OCI-LY1 (cell line): ENCODE measurements at regions not wholly inside any gene's neighbourhood (a gene's known extent, or its start where the extent isn't known, plus 50 kb on each side); places are given as distances from the start of the nearest gene placed in this dataset.

Experiments
- H2AFZ ChIP-seq: fragments of 200-600 bp; sonication (generic), shearing (Covaris generic); 2 replicates; pipeline ENCODE4 v1.6.0; 2014; ENCODE audit warnings: antibody characterized with exemption, mild to moderate bottlenecking, low read length
- H3F3A ChIP-seq: fragments of 200-600 bp; sonication (generic), shearing (Covaris generic); 2 replicates; pipeline ENCODE4 v1.6.0; 2014; ENCODE audit warnings: mild to moderate bottlenecking, antibody characterized with exemption, low read length, moderate library complexity; ENCODE audit not compliant: insufficient read depth
- H3K27ac ChIP-seq: fragments of 200-600 bp; sonication (generic); 2 replicates; pipeline ENCODE4 v1.5.1; 2014; ENCODE audit warnings: low read length, mixed run types, mild to moderate bottlenecking, low read depth; ENCODE audit not compliant: poor library complexity, severe bottlenecking
- H3K27me3 ChIP-seq: fragments of 200-600 bp; sonication (generic); 2 replicates; pipeline ENCODE4 v1.6.0; 2014; ENCODE audit warnings: antibody characterized with exemption, mild to moderate bottlenecking, low read length, moderate library complexity; ENCODE audit not compliant: insufficient read depth
- H3K36me3 ChIP-seq: fragments of 200-600 bp; sonication (generic); 2 replicates; pipeline ENCODE4 v1.6.1; 2014; ENCODE audit warnings: mild to moderate bottlenecking, antibody characterized with exemption, low read length, moderate library complexity, mixed read lengths; ENCODE audit not compliant: insufficient read depth
- H3K4me1 ChIP-seq: fragments of 200-600 bp; sonication (generic); 2 replicates; pipeline ENCODE4 v1.5.1; 2014; ENCODE audit warnings: mild to moderate bottlenecking, low read length, moderate library complexity; ENCODE audit not compliant: insufficient read depth, severe bottlenecking
- H3K4me2 ChIP-seq: fragments of 200-600 bp; sonication (generic), shearing (Covaris generic); 2 replicates; pipeline ENCODE4 v1.6.1; 2014; ENCODE audit warnings: low read length
- H3K4me3 ChIP-seq: fragments of 200-600 bp; sonication (generic); 2 replicates; pipeline ENCODE4 v1.5.1; 2014; ENCODE audit warnings: low read length, low read depth, mild to moderate bottlenecking, mixed read lengths; ENCODE audit not compliant: poor library complexity, severe bottlenecking
- H3K79me2 ChIP-seq: fragments of 200-600 bp; shearing (Covaris generic); 2 replicates; pipeline ENCODE4 v1.6.1; 2016; ENCODE audit warnings: mixed run types, low read length, mixed read lengths; ENCODE audit not compliant: insufficient read depth
- H3K9ac ChIP-seq: fragments of 200-600 bp; sonication (generic), shearing (Covaris generic); 2 replicates; pipeline ENCODE4 v1.6.1; 2014; ENCODE audit warnings: mild to moderate bottlenecking, low read length, mixed read lengths
- H3K9me2 ChIP-seq: fragments of 200-600 bp; sonication (generic), shearing (Covaris generic); 2 replicates; pipeline ENCODE4 v1.6.1; 2014; ENCODE audit warnings: low read depth, mild to moderate bottlenecking, low read length, mixed read lengths
- H3K9me3 ChIP-seq: fragments of 200-600 bp; shearing (Covaris generic); 2 replicates; pipeline ENCODE4 v1.6.1; 2014; ENCODE audit warnings: low read length, mixed read lengths
- H4K20me1 ChIP-seq: fragments of 200-600 bp; sonication (generic), shearing (Covaris generic); 2 replicates; pipeline ENCODE4 v1.6.0; 2016; ENCODE audit warnings: mild to moderate bottlenecking, low read length; ENCODE audit not compliant: insufficient read depth
- CTCF ChIP-seq: fragments of 200-600 bp; sonication (generic), shearing (Covaris generic); IDR thresholded peaks from 2 replicates; pipeline ENCODE4 v1.5.1; 2017; ENCODE audit warnings: mild to moderate bottlenecking, antibody characterized with exemption, low read length, moderate library complexity, mixed read lengths
- EZH2 ChIP-seq: fragments of 200-600 bp; sonication (generic), shearing (Covaris generic); IDR thresholded peaks from 2 replicates; pipeline ENCODE4 v1.8.0; 2017; ENCODE audit warnings: borderline replicate concordance, mixed run types, mild to moderate bottlenecking, antibody characterized with exemption, low read length, moderate library complexity, mixed read lengths

GRCh38 chr18:9047715-9048114 lies 54.8 kb upstream of the NDUFV2 start:
- Histone ChIP-seq H3K36me3 (no peaks in the 10 kb centered on the region), H3F3A (no peaks in the 10 kb centered on the region), H3K9me3 (peaks cover 12% of the 10 kb centered on the region), H3K4me2 (no peak overlapping the region), H3K4me1 (no peaks in the 10 kb centered on the region), H3K9me2 (no peaks in the 10 kb centered on the region), H4K20me1 (no peaks in the 10 kb centered on the region), H3K4me3 (no peak overlapping the region), H3K27ac (no peak overlapping the region), H3K79me2 (no peaks in the 10 kb centered on the region), H2AFZ (no peak overlapping the region), H3K27me3 (no peaks in the 10 kb centered on the region), H3K9ac (no peak overlapping the region)
- TF ChIP-seq EZH2, result no peak
- TF ChIP-seq CTCF, result peak; percentile 35; the same call in 1 of the 2 replicates

- Histone ChIP-seq H3F3A (no peaks in the 10 kb centered on the region), H3K4me3 (no peak overlapping the region), H2AFZ (no peak overlapping the region), H3K4me1 (no peaks in the 10 kb centered on the region), H3K9ac (no peak overlapping the region), H3K27ac (no peak overlapping the region), H3K79me2 (no peaks in the 10 kb centered on the region), H3K9me2 (no peaks in the 10 kb centered on the region), H3K9me3 (peaks cover 12% of the 10 kb centered on the region), H4K20me1 (no peaks in the 10 kb centered on the region), H3K4me2 (no peak overlapping the region), H3K36me3 (no peaks in the 10 kb centered on the region), H3K27me3 (no peaks in the 10 kb centered on the region)
- TF ChIP-seq EZH2, result no peak
- TF ChIP-seq CTCF, result no peak
Observed at GRCh38 chr18:9048236-9048635, 54.3 kb upstream of the NDUFV2 start.

GRCh38 chr18:9048808-9049494 lies 53.5 kb upstream of the NDUFV2 start:
- H3F3A ChIP-seq, result no peaks in the 10 kb centered on the region
- H4K20me1 ChIP-seq, result no peaks in the 10 kb centered on the region
- H3K27ac ChIP-seq, result no peak overlapping the region
- H3K4me2 ChIP-seq, result no peak overlapping the region
- no peaks in the 10 kb centered on the region for H3K36me3 ChIP-seq
- TF ChIP-seq CTCF (no peak), EZH2 (no peak)
- no peaks in the 10 kb centered on the region for H3K4me1 ChIP-seq
- no peak overlapping the region for H3K4me3 ChIP-seq
- H3K27me3 ChIP-seq, result no peaks in the 10 kb centered on the region
- no peak overlapping the region for H2AFZ ChIP-seq
- no peaks in the 10 kb centered on the region for H3K9me2 ChIP-seq
- H3K9ac ChIP-seq, result no peak overlapping the region
- H3K9me3 ChIP-seq, result peaks cover 12% of the 10 kb centered on the region
- no peaks in the 10 kb centered on the region for H3K79me2 ChIP-seq
